CD14-positive monocyte (primary cell): ENCODE measurements at regions not wholly inside any gene's neighbourhood (a gene's known extent, or its start where the extent isn't known, plus 50 kb on each side); places are given as distances from the start of the nearest gene placed in this dataset.

ENCODE experiments used
- DNase-seq, 3 donors: peaks; one replicate each; pipeline ENCODE4 v3.0.0-alpha.2; 2011 to 2022
- H2AFZ ChIP-seq: 2 replicates; pipeline ENCODE4 v1.6.0; 2012; ENCODE audit warnings: mild to moderate bottlenecking, low read depth, low read length, inconsistent platforms; ENCODE audit not compliant: insufficient read depth, poor library complexity, severe bottlenecking
- H3K27ac ChIP-seq, 2 donors: 1 replicate in 1 of 2; 2 replicates in 1 of 2; pipeline ENCODE4 v1.5.1; 2012 to 2013; ENCODE audit warnings: low read length in 2 of 2, control low read depth in 1 of 2, inconsistent platforms in 1 of 2, low read depth in 1 of 2, mild to moderate bottlenecking in 1 of 2
- H3K27me3 ChIP-seq, 2 donors: one replicate each; pipeline versions ENCODE4 v1.6.0 to v1.6.1; 2011 to 2013; ENCODE audit warnings: low read length in 2 of 2; ENCODE audit not compliant: control insufficient read depth in 2 of 2, insufficient read depth in 2 of 2
- H3K36me3 ChIP-seq, 2 donors: replicated peaks in 1 of 2; 1 replicate in 1 of 2; 2 replicates in 1 of 2; pipeline versions ENCODE4 v1.5.1 to v1.6.1; 2012 to 2013; ENCODE audit warnings: low read length in 2 of 2, control low read depth in 1 of 2, inconsistent platforms in 1 of 2, mild to moderate bottlenecking in 1 of 2; ENCODE audit not compliant: insufficient read depth in 2 of 2, control insufficient read depth in 1 of 2
- H3K4me1 ChIP-seq, 2 donors: 1 replicate in 1 of 2; 2 replicates in 1 of 2; pipeline versions ENCODE4 v1.5.1 to v1.6.1; 2012 to 2013; ENCODE audit warnings: low read length in 2 of 2, control low read depth in 1 of 2, inconsistent platforms in 1 of 2, mild to moderate bottlenecking in 1 of 2, moderate library complexity in 1 of 2; ENCODE audit not compliant: insufficient read depth in 2 of 2, control insufficient read depth in 1 of 2
- H3K4me2 ChIP-seq: replicated peaks from 2 replicates; pipeline ENCODE3; 2012; ENCODE audit warnings: low read length, moderate library complexity, mild to moderate bottlenecking; ENCODE audit not compliant: poor library complexity, severe bottlenecking; ENCODE audit errors: extremely low read depth
- H3K4me3 ChIP-seq, 3 experiments: fragments of 200-600 bp in 1 of 3; sonication (generic) in 1 of 3; replicated peaks in 1 of 3; 1 replicate in 2 of 3; 2 replicates in 1 of 3; pipeline ENCODE4 v1.5.1; 2011 to 2013; ENCODE audit warnings: low read length in 3 of 3, mild to moderate bottlenecking in 3 of 3, control low read depth in 2 of 3, low read depth in 2 of 3, inconsistent platforms in 1 of 3, moderate library complexity in 1 of 3
- H3K79me2 ChIP-seq: 2 replicates; pipeline ENCODE4 v1.6.0; 2012; ENCODE audit warnings: mild to moderate bottlenecking, control low read depth, inconsistent platforms, low read length, moderate library complexity; ENCODE audit not compliant: insufficient read depth
- H3K9ac ChIP-seq: 2 replicates; pipeline ENCODE4 v1.6.0; 2017; ENCODE audit warnings: low read length, mild to moderate bottlenecking; ENCODE audit not compliant: insufficient read depth, poor library complexity, severe bottlenecking
- H3K9me3 ChIP-seq, 2 donors: replicated peaks in 1 of 2; 1 replicate in 1 of 2; 2 replicates in 1 of 2; pipeline versions ENCODE4 v1.5.1 to v1.6.1; 2012 to 2013; ENCODE audit warnings: low read length in 2 of 2, control low read depth in 1 of 2; ENCODE audit not compliant: control insufficient read depth in 1 of 2, insufficient read depth in 1 of 2
- H4K20me1 ChIP-seq: 2 replicates; pipeline ENCODE4 v1.6.0; 2012; ENCODE audit warnings: mild to moderate bottlenecking, low read length, control low read depth, moderate library complexity; ENCODE audit not compliant: insufficient read depth
- H3K27ac Mint-ChIP-seq, 7 donors: one replicate each; pipeline ENCODE4 v1.8.0; 2020; ENCODE audit warnings: mild to moderate bottlenecking in 7 of 7, mixed read lengths in 7 of 7, moderate library complexity in 6 of 7, inconsistent platforms in 2 of 7
- H3K27me3 Mint-ChIP-seq, 3 donors: one replicate each; pipeline ENCODE4 v1.8.0; 2021 to 2022; ENCODE audit warnings: low read depth in 3 of 3, mild to moderate bottlenecking in 3 of 3, mixed read lengths in 3 of 3, moderate library complexity in 3 of 3, inconsistent platforms in 1 of 3
- H3K36me3 Mint-ChIP-seq, 2 donors: one replicate each; pipeline ENCODE4 v1.8.0; 2020; ENCODE audit warnings: mixed read lengths in 2 of 2, inconsistent platforms in 1 of 2, mild to moderate bottlenecking in 1 of 2
- H3K4me1 Mint-ChIP-seq: one replicate; pipeline ENCODE4 v1.8.0; 2020; ENCODE audit warnings: mild to moderate bottlenecking, mixed read lengths
- H3K4me3 Mint-ChIP-seq, 2 donors: one replicate each; pipeline ENCODE4 v1.8.0; 2020; ENCODE audit warnings: mild to moderate bottlenecking in 2 of 2, mixed read lengths in 2 of 2, moderate library complexity in 1 of 2
- H3K9me3 Mint-ChIP-seq, 7 donors: one replicate each; pipeline ENCODE4 v1.8.0; 2020 to 2022; ENCODE audit warnings: mixed read lengths in 7 of 7, mild to moderate bottlenecking in 6 of 7, moderate library complexity in 6 of 7, inconsistent platforms in 2 of 7
- CTCF ChIP-seq: fragments of 200-600 bp; IDR thresholded peaks from one replicate; pipeline ENCODE4 v1.8.0; 2022; ENCODE audit warnings: antibody characterized with exemption, mild to moderate bottlenecking
- WGBS: methylation state at CpG from one replicate; pipeline ENCODE4 v1.1.5; 2013; ENCODE audit warnings: missing lambda C conversion rate; ENCODE audit not compliant: insufficient coverage; 5-methylcytosine and 5-hydroxymethylcytosine counted together
- intact Hi-C, 2 donors: fragments of 100-400 bp; cut with micrococcal nuclease; formaldehyde crosslinking; loops; one replicate each; pipeline versions ENCODE4 v1.15.0 to v1.15.1; 2023

- H3K9me3 ChIP-seq = no peaks in the 10 kb centered on the region
- intact Hi-C loops = loop anchor here in 1 of 2 donors (10.0 kb wide), 1 partner anchor 1178 kb away; the partner anchor contains the start of genes FAM217B and PPP1R3D
Observed at GRCh38 chr20:61123286-61123685, 128.8 kb upstream of the CDH4 start.

DNA sequence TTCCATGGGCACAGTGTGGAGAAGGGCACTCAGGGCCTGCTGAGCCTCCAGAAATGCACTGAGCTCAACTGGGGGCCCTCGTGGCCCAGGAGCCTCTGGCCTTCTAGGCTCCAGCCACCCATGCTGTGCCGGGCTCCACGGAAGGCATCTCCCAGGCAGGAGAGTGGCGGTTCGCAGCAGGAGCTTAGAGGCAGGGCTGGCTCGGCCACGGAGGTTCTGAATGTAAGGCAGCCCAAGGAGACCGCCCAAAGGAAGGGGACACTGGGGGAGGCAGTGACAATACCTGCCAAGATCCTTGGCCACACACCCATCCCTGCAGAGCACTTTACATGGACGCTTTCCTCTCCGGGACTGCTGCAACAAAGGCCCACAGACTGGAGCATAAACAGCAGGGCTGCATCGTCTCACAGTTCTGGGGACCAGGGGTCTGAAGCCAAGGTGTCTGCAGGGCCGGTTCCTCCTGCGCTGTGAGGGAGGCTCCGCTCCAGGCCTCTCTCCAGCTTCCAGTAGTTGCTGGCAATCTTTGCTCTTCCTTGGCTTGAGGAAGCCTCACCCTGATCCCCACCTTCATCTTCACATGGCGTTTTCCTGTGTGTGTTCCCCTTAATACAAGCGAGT, 128.2 kb upstream of the CDH4 start:
- Histone ChIP-seq H3K27me3 (peaks cover 0 to under 1% of the 10 kb centered on the region in 2 donors), H3K9me3 (no peaks in the 10 kb centered on the region), H3K36me3 (no peaks in the 10 kb centered on the region), H3K4me2 (no peak overlapping the region), H4K20me1 (no peaks in the 10 kb centered on the region), H3K27ac (no peak overlapping the region), H3K4me3 (no peak overlapping the region), H3K9ac (no peak overlapping the region), H2AFZ (no peak overlapping the region), H3K79me2 (no peaks in the 10 kb centered on the region), H3K4me1 (peaks cover 14 to 16% of the 10 kb centered on the region in 2 donors)
- Mint-ChIP-seq H3K4me3 (no peak overlapping the region), H3K4me1 (peaks cover 18% of the 10 kb centered on the region), H3K9me3 (peaks cover 0 to 2% (median 0%) of the 10 kb centered on the region in 7 donors), H3K27me3 (peaks cover 1 to 10% (median 10%) of the 10 kb centered on the region in 3 donors), H3K27ac (peak overlapping the region in 1 of 7 donors; percentile 70), H3K36me3 (no peaks in the 10 kb centered on the region)
- intact Hi-C loops = loop anchor here in 1 of 2 donors (10.0 kb wide), 1 partner anchor 1179 kb away; the partner anchor contains the start of genes FAM217B and PPP1R3D
- WGBS = 89% methylated on average over 16 of the region's 16 CpGs
- DNase-seq = no peak
- TF ChIP-seq CTCF = no peak

More at GRCh38 chr20:61123286-61123685, 128.8 kb upstream of the CDH4 start:
- Histone ChIP-seq H4K20me1 (no peaks in the 10 kb centered on the region), H3K27ac (no peak overlapping the region), H3K4me1 (peaks cover 14 to 16% of the 10 kb centered on the region in 2 donors), H3K79me2 (no peaks in the 10 kb centered on the region), H3K27me3 (peaks cover 0 to 6% of the 10 kb centered on the region in 2 donors), H3K4me2 (no peak overlapping the region), H2AFZ (no peak overlapping the region), H3K36me3 (no peaks in the 10 kb centered on the region), H3K4me3 (no peak overlapping the region), H3K9ac (no peak overlapping the region)
- Mint-ChIP-seq H3K27ac (no peak overlapping the region), H3K4me1 (peaks cover 18% of the 10 kb centered on the region), H3K36me3 (no peaks in the 10 kb centered on the region), H3K4me3 (no peak overlapping the region), H3K9me3 (peaks cover 0 to 2% (median 0%) of the 10 kb centered on the region in 7 donors), H3K27me3 (peaks cover 5 to 13% (median 13%) of the 10 kb centered on the region in 3 donors)
- DNase-seq = no peak
- WGBS = 87% methylated on average over 6 of the region's 7 CpGs
- no peak for TF ChIP-seq CTCF
